ENCODE measurements at regions not wholly inside any gene's neighbourhood (a gene's known extent, or its start where the extent isn't known, plus 50 kb on each side); places are given as distances from the start of the nearest gene placed in this dataset.

- TF ChIP-seq, protein P1, sequence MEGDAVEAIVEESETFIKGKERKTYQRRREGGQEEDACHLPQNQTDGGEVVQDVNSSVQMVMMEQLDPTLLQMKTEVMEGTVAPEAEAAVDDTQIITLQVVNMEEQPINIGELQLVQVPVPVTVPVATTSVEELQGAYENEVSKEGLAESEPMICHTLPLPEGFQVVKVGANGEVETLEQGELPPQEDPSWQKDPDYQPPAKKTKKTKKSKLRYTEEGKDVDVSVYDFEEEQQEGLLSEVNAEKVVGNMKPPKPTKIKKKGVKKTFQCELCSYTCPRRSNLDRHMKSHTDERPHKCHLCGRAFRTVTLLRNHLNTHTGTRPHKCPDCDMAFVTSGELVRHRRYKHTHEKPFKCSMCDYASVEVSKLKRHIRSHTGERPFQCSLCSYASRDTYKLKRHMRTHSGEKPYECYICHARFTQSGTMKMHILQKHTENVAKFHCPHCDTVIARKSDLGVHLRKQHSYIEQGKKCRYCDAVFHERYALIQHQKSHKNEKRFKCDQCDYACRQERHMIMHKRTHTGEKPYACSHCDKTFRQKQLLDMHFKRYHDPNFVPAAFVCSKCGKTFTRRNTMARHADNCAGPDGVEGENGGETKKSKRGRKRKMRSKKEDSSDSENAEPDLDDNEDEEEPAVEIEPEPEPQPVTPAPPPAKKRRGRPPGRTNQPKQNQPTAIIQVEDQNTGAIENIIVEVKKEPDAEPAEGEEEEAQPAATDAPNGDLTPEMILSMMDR (IDR thresholded peaks at IDR 0.05; ENCODE audit: extremely low read depth, insufficient read depth, missing control alignments), result no peak
- in situ Hi-C loops (cut with MboI; ENCODE audit: low pct_unique_long_range_greater_than_20kb, low sequenced_read_pairs, unreplicated experiment), result no loop called here
- DNase-seq (ENCODE audit: low spot score), result no peak
Measured at GRCh38 chr9:100890321-100890720, 138.2 kb upstream of the PLPPR1 start.

- TF ChIP-seq, protein P1 (IDR thresholded peaks at IDR 0.05; ENCODE audit: extremely low read depth, insufficient read depth, missing control alignments), result no peak
- in situ Hi-C loops (cut with MboI; ENCODE audit: low pct_unique_long_range_greater_than_20kb, low sequenced_read_pairs, unreplicated experiment), result no loop called here
- no peak for DNase-seq (ENCODE audit: low spot score)
Measured at GRCh38 chr9:100911273-100911672, 117.3 kb upstream of the PLPPR1 start.

DNA sequence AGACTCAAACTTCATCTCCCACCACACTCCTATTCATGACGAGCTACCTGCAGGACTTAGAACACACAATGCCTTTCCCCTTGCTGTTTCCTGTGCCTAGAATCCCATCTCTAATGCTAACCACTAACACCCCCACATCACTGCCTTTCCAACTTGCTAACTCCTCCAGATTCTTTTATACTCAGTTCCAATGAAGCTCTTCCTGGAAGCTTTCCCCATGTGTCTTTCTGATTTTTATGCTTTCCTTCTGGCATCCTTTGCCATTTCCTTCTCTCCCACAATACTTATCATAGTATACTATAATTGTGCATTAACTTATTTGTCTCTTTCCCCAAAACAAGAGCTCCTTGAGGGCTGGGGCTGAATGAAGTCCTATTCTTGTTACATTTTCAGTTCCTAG is 115.3 kb upstream of the PLPPR1 start:
- TF ChIP-seq, protein P1 (IDR thresholded peaks at IDR 0.05; ENCODE audit: extremely low read depth, insufficient read depth, missing control alignments), result no peak
- in situ Hi-C loops (cut with MboI; ENCODE audit: low pct_unique_long_range_greater_than_20kb, low sequenced_read_pairs, unreplicated experiment), result no loop called here
- DNase-seq (ENCODE audit: low spot score), result no peak

DNA sequence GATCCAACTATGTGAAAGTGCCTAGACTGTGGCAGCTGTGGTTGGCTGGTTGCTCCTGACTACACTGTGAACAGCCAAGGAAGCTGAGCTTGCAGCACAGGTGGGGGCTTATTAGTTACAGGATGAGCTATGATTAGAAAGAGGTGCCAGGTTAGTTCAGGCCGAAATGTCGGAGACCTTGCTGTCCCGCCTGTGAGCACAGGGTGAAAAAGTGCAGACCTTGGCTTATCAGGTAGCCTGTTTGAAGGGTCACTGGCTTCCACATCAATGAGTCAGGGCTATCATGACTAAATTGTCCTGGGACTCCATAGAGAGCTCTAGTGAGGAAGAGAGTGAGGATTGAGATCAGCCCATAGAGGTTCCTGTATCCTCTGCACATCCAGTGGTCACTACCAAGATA is 114.3 kb upstream of the PLPPR1 start:
- in situ Hi-C loops (cut with MboI; ENCODE audit: low pct_unique_long_range_greater_than_20kb, low sequenced_read_pairs, unreplicated experiment), result no loop called here
- TF ChIP-seq, protein P1 (IDR thresholded peaks at IDR 0.05; ENCODE audit: extremely low read depth, insufficient read depth, missing control alignments), result no peak
- no peak for DNase-seq (ENCODE audit: low spot score)

DNA sequence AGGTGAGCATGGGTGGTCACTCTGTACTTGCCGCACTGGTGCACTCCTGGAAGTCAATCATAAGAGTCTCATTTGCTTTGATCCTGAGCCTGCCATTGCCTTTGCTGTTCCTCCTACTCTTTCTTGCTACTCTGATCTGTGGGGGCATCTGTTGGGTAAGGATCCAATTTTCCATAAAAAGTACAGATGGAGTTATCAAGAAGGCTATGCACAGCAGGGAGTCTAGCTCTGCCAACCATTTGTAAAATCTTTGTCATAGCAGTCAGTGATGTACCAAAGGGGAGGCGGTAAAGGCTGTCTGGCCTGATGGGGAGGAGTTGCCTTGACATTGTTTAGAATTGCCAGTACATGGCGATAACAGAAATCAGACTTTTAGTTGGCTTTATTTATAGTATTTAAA is 109.0 kb upstream of the PLPPR1 start:
- TF ChIP-seq, protein P1 (IDR thresholded peaks at IDR 0.05; ENCODE audit: extremely low read depth, insufficient read depth, missing control alignments), result no peak
- in situ Hi-C loops (cut with MboI; ENCODE audit: low pct_unique_long_range_greater_than_20kb, low sequenced_read_pairs, unreplicated experiment), result no loop called here
- no peak for DNase-seq (ENCODE audit: low spot score)

DNA sequence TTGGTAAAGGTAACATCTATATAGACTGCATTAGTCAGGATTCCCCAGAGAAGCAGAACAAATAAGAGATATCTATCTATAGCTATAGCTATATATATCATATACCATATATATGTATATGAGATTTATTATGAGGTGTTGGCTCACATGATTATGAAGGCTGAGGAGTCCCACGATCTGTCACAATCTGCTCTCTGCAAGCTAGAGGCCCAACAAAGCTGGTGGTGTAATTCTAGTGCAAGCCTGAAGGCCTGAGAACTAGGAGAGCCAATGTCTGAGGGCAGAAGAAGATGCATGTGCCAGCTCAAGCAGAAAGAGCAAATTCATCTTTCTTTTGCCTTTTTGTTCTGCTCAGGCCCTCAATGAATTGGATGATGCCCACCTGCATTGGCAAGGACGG is 102.2 kb upstream of the PLPPR1 start:
- DNase-seq (ENCODE audit: low spot score), result no peak
- in situ Hi-C loops (cut with MboI; ENCODE audit: low pct_unique_long_range_greater_than_20kb, low sequenced_read_pairs, unreplicated experiment), result no loop called here
- TF ChIP-seq, protein P1 (IDR thresholded peaks at IDR 0.05; ENCODE audit: extremely low read depth, insufficient read depth, missing control alignments), result no peak

GRCh38 chr9:100927763-100928162 is 100.8 kb upstream of the PLPPR1 start:
- DNase-seq (ENCODE audit: low spot score), result no peak
- TF ChIP-seq, protein P1 (IDR thresholded peaks at IDR 0.05; ENCODE audit: extremely low read depth, insufficient read depth, missing control alignments), result no peak
- in situ Hi-C loops (cut with MboI; ENCODE audit: low pct_unique_long_range_greater_than_20kb, low sequenced_read_pairs, unreplicated experiment), result no loop called here
